LNCAP (cell line): ENCODE measurements at regions not wholly inside any gene's neighbourhood (a gene's known extent, or its start where the extent isn't known, plus 50 kb on each side); places are given as distances from the start of the nearest gene placed in this dataset.

ENCODE experiments used
- TF ChIP-seq, protein P1 (sequence below): fragments of 450-650 bp; IDR thresholded peaks from 2 replicates; pipeline ENCODE4 v1.5.1; 2017; ENCODE audit warnings: mild to moderate bottlenecking

DNA sequence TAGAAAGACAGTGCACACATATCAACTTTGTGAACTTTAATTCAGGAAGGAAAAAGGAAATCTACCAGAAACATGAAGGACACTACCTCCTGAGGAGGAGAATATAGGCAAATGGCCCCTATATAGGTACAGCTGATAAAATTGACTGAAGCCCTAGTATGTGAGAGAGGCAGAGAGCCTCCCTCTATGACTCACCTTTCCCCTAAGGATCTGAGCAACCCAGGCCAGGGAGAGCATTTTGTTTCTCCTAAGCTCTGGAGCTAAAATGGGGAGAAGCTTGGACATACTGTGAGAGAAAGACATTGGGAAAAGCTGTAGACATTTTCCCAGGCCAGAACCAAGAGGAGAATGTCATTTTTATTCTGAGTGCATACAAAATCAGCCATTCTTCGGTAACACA, 303.5 kb downstream of the AHR start:
- TF ChIP-seq, protein P1, sequence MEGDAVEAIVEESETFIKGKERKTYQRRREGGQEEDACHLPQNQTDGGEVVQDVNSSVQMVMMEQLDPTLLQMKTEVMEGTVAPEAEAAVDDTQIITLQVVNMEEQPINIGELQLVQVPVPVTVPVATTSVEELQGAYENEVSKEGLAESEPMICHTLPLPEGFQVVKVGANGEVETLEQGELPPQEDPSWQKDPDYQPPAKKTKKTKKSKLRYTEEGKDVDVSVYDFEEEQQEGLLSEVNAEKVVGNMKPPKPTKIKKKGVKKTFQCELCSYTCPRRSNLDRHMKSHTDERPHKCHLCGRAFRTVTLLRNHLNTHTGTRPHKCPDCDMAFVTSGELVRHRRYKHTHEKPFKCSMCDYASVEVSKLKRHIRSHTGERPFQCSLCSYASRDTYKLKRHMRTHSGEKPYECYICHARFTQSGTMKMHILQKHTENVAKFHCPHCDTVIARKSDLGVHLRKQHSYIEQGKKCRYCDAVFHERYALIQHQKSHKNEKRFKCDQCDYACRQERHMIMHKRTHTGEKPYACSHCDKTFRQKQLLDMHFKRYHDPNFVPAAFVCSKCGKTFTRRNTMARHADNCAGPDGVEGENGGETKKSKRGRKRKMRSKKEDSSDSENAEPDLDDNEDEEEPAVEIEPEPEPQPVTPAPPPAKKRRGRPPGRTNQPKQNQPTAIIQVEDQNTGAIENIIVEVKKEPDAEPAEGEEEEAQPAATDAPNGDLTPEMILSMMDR, result no peak

DNA sequence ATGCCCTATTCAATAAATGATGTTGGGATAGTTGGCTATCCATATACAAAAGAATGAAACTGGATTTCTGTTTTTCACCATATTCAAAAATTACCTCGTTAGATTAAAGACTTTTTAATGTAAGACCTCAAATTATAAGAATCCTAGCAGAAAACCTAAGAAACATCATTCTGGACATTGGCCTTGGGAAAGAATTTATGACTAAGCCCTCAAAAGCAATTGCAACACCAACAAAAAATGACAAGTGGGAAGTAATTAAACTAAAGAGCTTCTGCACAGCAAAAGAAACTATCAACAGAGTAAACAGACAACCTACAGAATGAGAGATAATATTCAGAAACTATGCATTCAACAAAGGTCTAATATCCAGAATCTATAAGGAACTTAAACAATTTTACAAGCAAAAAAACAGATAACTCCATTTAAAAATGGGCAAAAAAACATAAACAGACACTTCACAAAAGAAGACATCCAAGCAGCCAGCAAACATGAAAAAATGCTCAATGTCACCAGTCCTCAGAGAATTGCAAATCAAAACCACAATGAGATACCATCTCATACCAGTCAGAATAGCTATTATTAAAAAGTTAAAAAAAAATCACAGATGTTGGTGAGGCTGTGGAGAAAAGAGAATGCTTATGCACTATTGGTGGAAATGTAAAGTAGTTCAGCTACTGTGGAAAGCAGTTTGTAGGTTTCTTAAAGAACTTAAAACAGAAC, 309.8 kb downstream of the AHR start:
- TF ChIP-seq, protein P1, result no peak

DNA sequence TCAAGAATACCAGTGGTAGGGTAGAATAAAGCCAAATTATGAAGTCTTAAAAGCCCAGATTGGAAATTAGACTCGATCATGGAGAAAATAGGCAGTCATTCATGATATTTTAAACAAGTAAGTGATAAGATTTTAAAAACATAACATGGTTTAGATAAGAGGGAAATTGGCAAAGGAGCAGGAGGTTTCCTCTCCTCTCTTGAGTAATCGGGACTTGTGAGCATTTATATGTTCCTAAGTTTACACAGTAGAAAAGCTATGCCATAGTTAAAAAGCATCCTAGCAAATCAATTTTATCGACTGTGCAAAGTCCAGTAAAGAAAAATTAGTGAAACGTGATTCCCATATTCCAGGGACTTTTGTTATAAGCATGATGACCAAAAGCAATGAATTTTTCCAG, 313.2 kb downstream of the AHR start:
- TF ChIP-seq, protein P1, result no peak

DNA sequence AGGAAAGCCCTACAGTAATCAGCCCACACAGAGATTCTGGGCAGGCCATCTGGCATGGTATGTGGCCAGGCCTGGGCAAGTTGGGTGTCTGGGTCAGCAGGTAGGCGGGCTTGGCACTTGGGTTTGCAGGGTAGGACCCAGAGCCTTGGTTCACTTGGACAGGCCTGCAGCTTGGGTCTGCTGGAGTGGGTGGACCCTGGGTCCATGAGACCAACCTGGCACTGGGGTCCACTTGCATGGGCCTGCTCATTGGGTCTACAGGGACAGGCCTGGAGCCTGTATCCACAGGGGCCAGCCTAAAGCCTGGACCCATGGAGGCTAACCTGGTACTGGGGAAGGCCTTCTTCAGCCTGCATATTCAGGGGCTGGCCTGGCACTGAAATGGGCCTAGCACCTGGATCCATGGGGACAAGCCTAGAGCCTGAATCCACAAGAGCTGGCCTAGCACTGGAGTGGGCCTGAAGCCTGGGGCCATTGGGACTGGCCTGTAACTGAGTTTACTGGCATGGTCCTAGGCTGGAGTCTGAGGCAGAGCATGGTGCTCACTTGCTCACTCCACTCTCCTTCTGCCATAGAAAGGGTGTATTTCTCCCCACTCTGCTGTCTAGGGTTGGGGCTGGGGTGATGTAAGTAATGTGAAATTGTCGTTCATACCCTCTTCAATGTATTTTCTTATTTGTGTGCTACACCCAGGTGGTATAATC, 315.0 kb downstream of the AHR start:
- TF ChIP-seq, protein P1, result no peak

DNA sequence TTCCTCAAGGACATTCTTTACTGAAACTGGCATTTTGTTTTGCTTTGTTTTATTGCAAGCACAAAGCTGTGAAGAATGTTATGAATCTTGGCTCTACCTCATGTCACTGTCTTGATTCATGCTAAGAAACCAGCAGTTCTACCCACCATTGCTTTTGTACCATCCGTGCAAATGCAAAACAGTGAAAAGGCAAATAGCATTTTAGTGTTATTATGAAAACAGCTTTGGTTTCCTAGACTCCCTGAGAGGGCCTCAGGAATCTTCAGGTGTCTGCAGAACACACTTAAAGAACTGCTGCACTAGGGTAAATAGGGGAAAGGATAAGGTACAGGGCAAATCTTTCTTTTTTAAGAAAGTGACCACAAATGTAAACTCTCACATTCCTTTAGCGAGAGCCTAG, 318.9 kb downstream of the AHR start:
- TF ChIP-seq, protein P1, result no peak

DNA sequence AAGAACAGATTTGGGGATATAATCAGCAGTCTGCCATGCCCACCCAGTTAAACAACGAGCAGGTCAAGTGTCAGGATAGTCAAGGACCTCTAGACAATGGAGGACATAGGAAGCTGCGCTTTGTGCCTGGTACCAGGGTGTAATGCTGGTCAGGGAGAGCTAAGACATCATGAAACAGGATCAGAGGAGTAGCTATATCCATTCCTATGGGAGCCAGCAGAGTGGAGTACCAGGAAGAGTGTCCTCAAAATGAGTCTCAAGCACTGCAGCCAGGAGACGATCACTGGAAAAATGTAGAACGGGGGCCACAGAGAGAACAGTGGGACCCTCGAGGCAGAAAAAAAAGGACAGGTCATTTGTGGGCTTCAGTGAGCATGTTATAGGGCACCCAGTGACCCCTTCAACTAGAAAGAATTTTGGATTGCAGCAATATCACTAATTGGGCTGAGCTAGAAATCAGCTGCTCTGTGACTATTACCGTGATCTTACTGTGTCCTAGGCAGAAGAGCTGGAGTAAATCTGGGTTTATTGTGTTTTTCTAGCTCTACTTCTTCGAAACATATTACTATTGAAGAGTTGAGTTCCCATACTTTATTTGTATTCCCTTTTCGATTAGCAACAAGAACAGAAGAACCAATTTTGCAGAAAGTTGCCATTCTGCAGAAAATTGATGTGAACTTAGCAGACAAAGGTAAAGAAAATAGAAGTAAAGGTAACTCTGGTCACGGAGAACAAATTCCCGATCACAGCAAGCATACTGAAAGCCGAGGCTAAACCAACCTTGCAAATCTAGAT, 319.6 kb downstream of the AHR start:
- TF ChIP-seq, protein P1, result no peak

DNA sequence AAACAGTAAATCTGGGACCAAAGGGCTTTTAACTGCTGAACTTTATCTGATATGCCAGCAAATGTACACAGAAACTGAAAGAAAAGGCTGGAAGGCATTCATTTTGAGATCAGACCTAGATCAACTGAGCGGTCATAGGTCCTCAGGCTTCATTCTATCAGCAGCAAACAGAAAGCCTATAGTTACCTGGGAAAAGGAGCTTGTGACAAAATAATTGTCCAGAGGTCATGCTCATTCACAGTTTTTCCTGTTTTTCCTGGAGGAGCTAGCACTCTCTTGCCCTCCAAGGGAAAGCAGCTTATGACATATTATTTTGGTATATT, 320.2 kb downstream of the AHR start:
- TF ChIP-seq, protein P1, result no peak
